ENCODE measurements at regions not wholly inside any gene's neighbourhood (a gene's known extent, or its start where the extent isn't known, plus 50 kb on each side); places are given as distances from the start of the nearest gene placed in this dataset.
A peak's percentile ranks its signal among the peaks of the same experiment; 100 is the strongest.

- no peaks in the 10 kb centered on the region for H3K4me1 Mint-ChIP-seq
- no peaks in the 10 kb centered on the region for H3K27me3 Mint-ChIP-seq
- H3K27ac Mint-ChIP-seq = no peak overlapping the region
- POLR2A ChIA-PET = no interaction called here
- no peak for DNase-seq
- no peaks in the 10 kb centered on the region for H3K9me3 Mint-ChIP-seq
- CTCF ChIA-PET = no interaction called here
- H3K36me3 Mint-ChIP-seq (ENCODE audit: low read depth) = peaks cover 17% of the 10 kb centered on the region
- H3K4me3 Mint-ChIP-seq = no peak overlapping the region
These were observed 51.3 kb downstream of the BLTP1 start for GRCh38 chr4:122203407-122203806.

GRCh38 chr4:122205687-122206086 is 53.6 kb downstream of the BLTP1 start:
- Mint-ChIP-seq H3K27ac (no peak overlapping the region), H3K27me3 (no peaks in the 10 kb centered on the region), H3K4me3 (no peak overlapping the region), H3K9me3 (no peaks in the 10 kb centered on the region), H3K4me1 (no peaks in the 10 kb centered on the region), H3K36me3 (ENCODE audit: low read depth) (peaks cover 29% of the 10 kb centered on the region)
- no peak for DNase-seq
- CTCF ChIA-PET = no interaction called here
- POLR2A ChIA-PET = no interaction called here

GRCh38 chr4:122212880-122213279 is 60.7 kb downstream of the BLTP1 start:
- CTCF ChIA-PET = no interaction called here
- Mint-ChIP-seq H3K27me3 (no peaks in the 10 kb centered on the region), H3K9me3 (no peaks in the 10 kb centered on the region), H3K4me1 (peaks cover 13% of the 10 kb centered on the region), H3K36me3 (ENCODE audit: low read depth) (peaks cover 55% of the 10 kb centered on the region), H3K27ac (no peak overlapping the region), H3K4me3 (no peak overlapping the region)
- DNase-seq = no peak
- POLR2A ChIA-PET = no interaction called here

- no peaks in the 10 kb centered on the region for H3K27me3 Mint-ChIP-seq
- H3K4me3 Mint-ChIP-seq = no peak overlapping the region
- POLR2A ChIA-PET = no interaction called here
- H3K36me3 Mint-ChIP-seq (ENCODE audit: low read depth) = peaks cover 34% of the 10 kb centered on the region
- no peak overlapping the region for H3K27ac Mint-ChIP-seq
- H3K9me3 Mint-ChIP-seq = no peaks in the 10 kb centered on the region
- peaks cover 16% of the 10 kb centered on the region for H3K4me1 Mint-ChIP-seq
- CTCF ChIA-PET = no interaction called here
- DNase-seq = no peak
These were observed 66.6 kb downstream of the BLTP1 start for GRCh38 chr4:122218762-122219161.

GRCh38 chr4:122219356-122219755 is 67.2 kb downstream of the BLTP1 start:
- Mint-ChIP-seq H3K9me3 (no peaks in the 10 kb centered on the region), H3K4me3 (no peak overlapping the region), H3K36me3 (ENCODE audit: low read depth) (peaks cover 34% of the 10 kb centered on the region), H3K27me3 (no peaks in the 10 kb centered on the region), H3K27ac (no peak overlapping the region), H3K4me1 (peaks cover 16% of the 10 kb centered on the region)
- no peak for DNase-seq
- CTCF ChIA-PET = no interaction called here
- POLR2A ChIA-PET = no interaction called here

- Mint-ChIP-seq H3K9me3 (no peaks in the 10 kb centered on the region), H3K27ac (no peak overlapping the region), H3K36me3 (ENCODE audit: low read depth) (peaks cover 24% of the 10 kb centered on the region), H3K4me1 (peaks cover 16% of the 10 kb centered on the region), H3K27me3 (no peaks in the 10 kb centered on the region), H3K4me3 (no peak overlapping the region)
- ChIA-PET CTCF (no interaction called here), POLR2A (no interaction called here)
- no peak for DNase-seq
These were observed 69.2 kb downstream of the BLTP1 start for GRCh38 chr4:122221322-122221721.

- Mint-ChIP-seq H3K4me1 (peaks cover 5% of the 10 kb centered on the region), H3K9me3 (no peaks in the 10 kb centered on the region), H3K27ac (no peak overlapping the region), H3K36me3 (ENCODE audit: low read depth) (peaks cover 16% of the 10 kb centered on the region), H3K4me3 (no peak overlapping the region), H3K27me3 (no peaks in the 10 kb centered on the region)
- DNase-seq = peak; percentile 12
- CTCF ChIA-PET = no interaction called here
- POLR2A ChIA-PET = no interaction called here
These were observed 72.2 kb downstream of the BLTP1 start for GRCh38 chr4:122224348-122224747.

- no peak overlapping the region for H3K27ac Mint-ChIP-seq
- DNase-seq = no peak
- no peaks in the 10 kb centered on the region for H3K27me3 Mint-ChIP-seq
- no peaks in the 10 kb centered on the region for H3K4me1 Mint-ChIP-seq
- CTCF ChIA-PET = interaction anchor here (0.6 kb wide), 1 partner anchor 40 kb away, joined by 6 read pairs; no protein-coding TSS in a partner anchor
- H3K36me3 Mint-ChIP-seq (ENCODE audit: low read depth) = peaks cover 24% of the 10 kb centered on the region
- POLR2A ChIA-PET = no interaction called here
- no peak overlapping the region for H3K4me3 Mint-ChIP-seq
- no peaks in the 10 kb centered on the region for H3K9me3 Mint-ChIP-seq
These were observed 75.1 kb downstream of the BLTP1 start for GRCh38 chr4:122227202-122227601.

GRCh38 chr4:122229857-122230256 is 77.7 kb downstream of the BLTP1 start:
- ChIA-PET POLR2A (no interaction called here), CTCF (no interaction called here)
- peaks cover 23% of the 10 kb centered on the region for H3K36me3 Mint-ChIP-seq (ENCODE audit: low read depth)
- H3K27ac Mint-ChIP-seq = no peak overlapping the region
- H3K4me1 Mint-ChIP-seq = peaks cover 3% of the 10 kb centered on the region
- H3K9me3 Mint-ChIP-seq = no peaks in the 10 kb centered on the region
- no peak for DNase-seq
- H3K27me3 Mint-ChIP-seq = no peaks in the 10 kb centered on the region
- H3K4me3 Mint-ChIP-seq = no peak overlapping the region

- H3K27me3 Mint-ChIP-seq = no peaks in the 10 kb centered on the region
- no peak overlapping the region for H3K4me3 Mint-ChIP-seq
- ChIA-PET POLR2A (no interaction called here), CTCF (interaction anchor here (0.5 kb wide), 1 partner anchor 59 kb away, joined by 3 read pairs; no protein-coding TSS in a partner anchor)
- DNase-seq = no peak
- H3K27ac Mint-ChIP-seq = no peak overlapping the region
- peaks cover 21% of the 10 kb centered on the region for H3K36me3 Mint-ChIP-seq (ENCODE audit: low read depth)
- H3K9me3 Mint-ChIP-seq = no peaks in the 10 kb centered on the region
- H3K4me1 Mint-ChIP-seq = peaks cover 4% of the 10 kb centered on the region
These were observed 80.5 kb downstream of the BLTP1 start for GRCh38 chr4:122232633-122233032.

GRCh38 chr4:122234686-122235085 is 82.6 kb downstream of the BLTP1 start:
- ChIA-PET POLR2A (no interaction called here), CTCF (no interaction called here)
- H3K36me3 Mint-ChIP-seq (ENCODE audit: low read depth) = peaks cover 24% of the 10 kb centered on the region
- no peak overlapping the region for H3K4me3 Mint-ChIP-seq
- no peaks in the 10 kb centered on the region for H3K9me3 Mint-ChIP-seq
- no peak overlapping the region for H3K27ac Mint-ChIP-seq
- DNase-seq = no peak
- H3K27me3 Mint-ChIP-seq = no peaks in the 10 kb centered on the region
- peaks cover 6% of the 10 kb centered on the region for H3K4me1 Mint-ChIP-seq

- H3K27ac Mint-ChIP-seq = no peak overlapping the region
- CTCF ChIA-PET = no interaction called here
- POLR2A ChIA-PET = no interaction called here
- H3K27me3 Mint-ChIP-seq = no peaks in the 10 kb centered on the region
- H3K9me3 Mint-ChIP-seq = no peaks in the 10 kb centered on the region
- no peak for DNase-seq
- H3K4me1 Mint-ChIP-seq = no peaks in the 10 kb centered on the region
- peaks cover 17% of the 10 kb centered on the region for H3K36me3 Mint-ChIP-seq (ENCODE audit: low read depth)
- H3K4me3 Mint-ChIP-seq = no peak overlapping the region
These were observed 91.7 kb downstream of the BLTP1 start for GRCh38 chr4:122243785-122244184.

- CTCF ChIA-PET = interaction anchor here (1.4 kb wide), 2 partner anchors 13 to 24 kb away, joined by 3 to 5 read pairs; no protein-coding TSS in a partner anchor
- POLR2A ChIA-PET = no interaction called here
- no peaks in the 10 kb centered on the region for H3K9me3 Mint-ChIP-seq
These were observed 92.6 kb downstream of the BLTP1 start for GRCh38 chr4:122244764-122245163.

GRCh38 chr4:122246551-122246950 is 94.4 kb downstream of the BLTP1 start:
- peaks cover 23% of the 10 kb centered on the region for H3K36me3 Mint-ChIP-seq (ENCODE audit: low read depth)
- H3K27ac Mint-ChIP-seq = no peak overlapping the region
- no peak overlapping the region for H3K4me3 Mint-ChIP-seq
- CTCF ChIA-PET = no interaction called here
- no peaks in the 10 kb centered on the region for H3K4me1 Mint-ChIP-seq
- POLR2A ChIA-PET = no interaction called here
- no peaks in the 10 kb centered on the region for H3K27me3 Mint-ChIP-seq
- H3K9me3 Mint-ChIP-seq = no peaks in the 10 kb centered on the region
- DNase-seq = no peak

More at GRCh38 chr4:122244764-122245163, 92.6 kb downstream of the BLTP1 start:
- Mint-ChIP-seq H3K27ac (no peak overlapping the region), H3K27me3 (no peaks in the 10 kb centered on the region), H3K4me3 (no peak overlapping the region), H3K36me3 (ENCODE audit: low read depth) (peaks cover 22% of the 10 kb centered on the region), H3K4me1 (no peaks in the 10 kb centered on the region)
- no peak for DNase-seq

Measured in activated CD4-positive, alpha-beta T cell treated with anti-CD3 and anti-CD28 coated beads, Interleukin-2, amount 10 ng/mL, durations not matched to agents 7 days and 5 days (primary cell).